ENCODE measurements at regions not wholly inside any gene's neighbourhood (a gene's known extent, or its start where the extent isn't known, plus 50 kb on each side); places are given as distances from the start of the nearest gene placed in this dataset.

DNA sequence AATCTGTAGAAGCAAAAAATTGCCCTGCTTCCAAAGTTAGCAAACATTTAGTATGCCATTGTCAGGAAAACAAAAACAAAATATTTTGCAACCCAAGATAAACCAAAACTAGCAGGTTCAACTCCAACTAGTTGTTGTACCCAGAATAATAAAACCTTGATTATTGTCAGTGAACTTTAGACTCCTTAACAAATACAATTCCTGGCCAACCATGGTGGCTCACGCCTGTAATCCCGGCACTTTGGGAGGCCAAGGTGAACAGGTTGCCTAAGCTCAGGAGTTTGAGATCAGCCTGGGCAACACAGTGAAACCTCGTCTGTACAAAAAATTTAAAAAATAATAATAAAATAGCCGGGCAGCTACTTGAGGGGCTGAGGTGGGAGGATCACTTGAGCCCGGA lies 53.6 kb upstream of the EPCAM start:
- DNase-seq: no peak

- no peak for DNase-seq
Measured at GRCh38 chr2:47313728-47314127, 55.4 kb upstream of the EPCAM start.

DNA sequence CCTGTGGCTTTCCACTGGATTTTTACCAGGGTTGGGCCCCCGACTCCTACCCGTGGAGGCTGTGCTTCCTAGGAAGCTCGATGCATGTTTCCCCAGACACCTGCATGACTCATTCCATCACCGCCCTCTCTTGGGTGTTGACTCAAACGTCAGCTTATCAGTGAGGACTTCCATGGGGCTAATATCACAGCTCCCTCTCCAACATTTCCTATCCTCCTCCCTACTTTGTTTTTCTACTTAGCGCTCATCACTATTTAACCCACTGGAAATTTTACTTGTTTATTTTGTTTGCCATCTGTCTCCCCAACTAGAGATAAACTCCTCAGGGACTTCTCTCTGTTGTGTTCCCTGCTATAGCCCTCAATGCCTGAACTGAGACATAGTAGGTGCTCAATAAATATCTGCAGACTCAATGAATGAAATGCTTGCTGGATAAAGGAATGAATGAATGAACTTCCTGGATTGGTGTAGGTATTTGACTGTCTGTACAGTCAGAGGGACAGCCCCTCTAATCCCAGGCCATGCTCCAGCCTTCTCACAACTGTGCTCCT lies 55.9 kb upstream of the EPCAM start:
- DNase-seq: no peak

- no peak for DNase-seq
Measured at GRCh38 chr2:47312491-47312850, 56.6 kb upstream of the EPCAM start.

GRCh38 chr2:47311764-47312490 lies 57.2 kb upstream of the EPCAM start:
- no peak for DNase-seq

- DNase-seq: no peak
Measured at GRCh38 chr2:47310801-47311560, 58.1 kb upstream of the EPCAM start.

DNA sequence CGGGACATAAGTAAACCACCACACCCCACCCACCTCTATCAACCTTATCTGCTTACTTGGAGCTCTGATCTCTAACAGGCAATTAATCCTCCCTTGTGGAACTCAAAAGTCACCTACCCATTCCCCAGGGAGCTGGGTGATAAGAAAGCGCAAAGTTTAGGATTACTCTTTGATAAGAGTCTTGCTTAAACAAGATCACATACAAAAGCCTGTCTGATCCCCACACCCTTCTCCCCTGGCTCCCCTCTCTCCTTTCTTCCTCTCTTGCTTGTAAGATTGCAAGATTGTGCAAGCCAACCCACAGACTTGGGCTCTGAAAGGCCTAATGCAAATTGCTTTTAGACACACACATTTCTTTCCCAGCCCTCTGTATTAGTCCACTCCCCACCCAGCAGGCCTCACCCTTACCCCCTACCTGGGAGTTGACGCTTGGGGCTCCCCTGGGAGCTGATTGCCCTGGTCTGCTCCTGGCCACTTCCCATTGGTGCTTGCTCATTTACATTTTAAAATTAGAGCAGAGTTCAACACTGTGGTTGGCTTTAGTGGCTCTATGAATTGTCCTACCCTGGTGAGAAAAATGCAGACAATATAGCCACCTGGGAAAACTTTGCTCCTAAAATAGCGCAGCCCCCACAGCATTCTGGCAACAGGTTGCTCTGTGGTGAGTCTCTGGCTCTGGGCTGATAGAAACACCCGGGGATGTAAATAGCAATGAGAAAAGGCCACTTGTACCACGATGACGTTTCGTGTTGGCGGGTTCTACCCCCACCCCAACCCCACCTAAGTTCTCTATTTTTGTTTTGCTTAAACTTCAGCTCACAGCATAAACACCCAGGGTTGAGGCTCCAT lies 58.9 kb upstream of the EPCAM start:
- no peak for DNase-seq

- DNase-seq: no peak
Measured at GRCh38 chr2:47309472-47309951, 59.6 kb upstream of the EPCAM start.

- peak; percentile 21 for DNase-seq
Measured at GRCh38 chr2:47307066-47307465, 62.0 kb upstream of the EPCAM start.

GRCh38 chr2:47304654-47305053 lies 64.5 kb upstream of the EPCAM start:
- DNase-seq: no peak

- peak; percentile 12 for DNase-seq
Measured at GRCh38 chr2:47303341-47304148, 65.6 kb upstream of the EPCAM start.

DNA sequence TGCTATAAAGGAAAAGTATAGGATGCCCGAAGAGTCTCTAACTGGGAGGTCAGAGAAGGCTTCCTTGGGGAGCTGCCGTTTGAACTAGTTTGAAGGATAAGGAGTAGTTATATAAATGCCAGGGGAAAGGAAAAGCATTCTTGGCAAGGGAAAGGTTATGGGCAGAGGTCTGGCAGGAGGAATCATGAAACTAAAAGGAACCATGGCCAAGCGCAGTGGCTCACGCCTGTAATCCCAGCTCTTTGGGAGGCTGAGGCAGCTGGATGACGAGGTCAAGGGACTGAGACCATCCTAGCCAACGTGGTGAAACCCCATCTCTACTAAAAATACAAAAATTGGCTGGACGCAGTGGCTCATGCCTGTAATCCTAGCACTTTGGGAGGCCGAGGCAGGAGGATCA lies 66.8 kb upstream of the EPCAM start:
- DNase-seq: no peak

- DNase-seq: no peak
Measured at GRCh38 chr2:47301731-47302130, 67.4 kb upstream of the EPCAM start.

GRCh38 chr2:47301277-47301618 lies 67.9 kb upstream of the EPCAM start:
- DNase-seq: no peak

DNA sequence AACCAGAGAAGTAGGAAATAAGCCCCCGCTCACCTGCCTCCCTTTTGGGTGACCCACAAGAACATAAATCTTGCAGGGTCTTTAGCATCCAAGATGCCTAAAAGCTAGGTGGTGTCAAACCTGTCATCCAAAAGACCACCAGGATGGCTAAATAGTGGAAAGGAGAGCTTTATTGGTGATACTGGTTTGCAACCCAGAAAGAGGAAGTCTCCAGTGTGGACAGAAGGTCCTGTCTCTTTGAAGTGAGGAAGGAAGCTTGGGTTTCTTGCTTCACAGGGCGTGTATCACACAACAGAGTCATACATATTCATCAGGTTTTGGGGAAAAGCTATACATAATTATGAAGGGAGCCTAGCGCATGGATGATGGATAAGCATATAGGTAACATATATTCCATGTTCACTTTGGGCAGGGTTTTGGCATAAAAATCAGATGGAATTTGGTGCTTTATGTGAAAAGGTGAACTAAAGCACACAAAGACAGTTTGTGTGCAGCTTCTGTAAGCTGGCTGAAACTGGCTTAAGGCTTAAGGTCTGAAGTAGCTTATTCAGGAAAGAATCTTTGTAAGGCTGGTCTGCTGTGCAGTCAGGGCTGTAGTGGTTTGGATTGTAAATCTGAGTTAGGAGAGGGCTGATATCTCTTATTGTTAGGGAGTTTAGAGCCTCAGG lies 68.4 kb upstream of the EPCAM start:
- DNase-seq: no peak

- no peak for DNase-seq
Measured at GRCh38 chr2:47300081-47300480, 69.0 kb upstream of the EPCAM start.

GRCh38 chr2:47299555-47299954 lies 69.6 kb upstream of the EPCAM start:
- DNase-seq: peak; percentile 52

- no peak for DNase-seq
Measured at GRCh38 chr2:47298771-47299170, 70.3 kb upstream of the EPCAM start.

- DNase-seq: no peak
Measured at GRCh38 chr2:47297767-47298425, 71.2 kb upstream of the EPCAM start.

DNA sequence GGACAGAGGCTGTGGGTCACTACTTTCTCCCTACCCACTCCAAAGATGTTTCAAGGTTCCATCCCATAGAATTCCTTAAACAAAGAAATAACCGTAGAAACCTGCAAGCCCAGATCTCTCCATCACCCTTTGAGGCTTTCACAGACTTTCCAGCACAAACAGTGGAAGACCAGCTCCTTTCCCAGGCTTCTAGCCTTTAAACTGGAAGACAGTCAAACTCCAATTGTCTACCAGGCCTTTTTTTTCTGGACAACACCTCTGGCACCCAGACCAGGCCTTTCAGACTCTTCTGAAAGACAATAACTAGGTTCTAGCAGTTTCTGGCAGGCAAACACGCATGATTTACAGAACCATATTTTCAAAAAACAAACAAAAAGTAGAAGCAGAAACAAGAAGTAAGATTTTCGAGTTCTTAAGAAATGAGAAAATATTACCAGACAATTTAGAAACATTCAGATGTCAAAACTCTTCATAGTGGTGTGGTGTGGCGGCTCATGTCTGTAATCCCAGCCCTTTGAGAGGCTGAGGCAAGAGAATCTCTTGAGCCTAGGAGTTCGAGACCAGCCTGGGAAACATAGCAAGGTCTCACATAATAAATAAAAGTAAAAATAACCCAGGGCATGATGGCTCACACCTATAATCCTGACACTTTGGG lies 73.0 kb upstream of the EPCAM start:
- no peak for DNase-seq
